Stomach (tissue), 8 donors: ENCODE measurements at regions not wholly inside any gene's neighbourhood (a gene's known extent, or its start where the extent isn't known, plus 50 kb on each side); places are given as distances from the start of the nearest gene placed in this dataset.

Source experiments
- DNase-seq, 2 donors: peaks; one replicate each; pipeline versions ENCODE4 v3.0.0 to v3.0.0-alpha.2; 2013 to 2019
- H3K27ac ChIP-seq, 5 donors: fragments of 200-600 bp in 4 of 5; sonication (generic) in 4 of 5; one replicate each; pipeline ENCODE4 v1.5.1; 2013 to 2019; ENCODE audit warnings: mild to moderate bottlenecking in 1 of 5, moderate library complexity in 1 of 5
- H3K27me3 ChIP-seq, 3 donors: fragments of 200-600 bp; sonication (generic); one replicate each; pipeline ENCODE4 v1.5.1; 2017 to 2019; ENCODE audit warnings: mixed run types in 1 of 3
- H3K36me3 ChIP-seq, 4 donors: fragments of 200-600 bp; sonication (generic); 1 replicate in 3 of 4; 2 replicates in 1 of 4; pipeline ENCODE4 v1.5.1; 2016 to 2019
- H3K4me1 ChIP-seq, 4 donors: fragments of 200-600 bp; sonication (generic); one replicate each; pipeline ENCODE4 v1.5.1; 2016 to 2019
- H3K4me3 ChIP-seq, 4 donors: fragments of 200-600 bp; sonication (generic) in 3 of 4; one replicate each; pipeline ENCODE4 v1.5.1; 2016 to 2019; ENCODE audit warnings: mild to moderate bottlenecking in 1 of 4
- H3K9me3 ChIP-seq, 4 donors: fragments of 200-600 bp; sonication (generic); one replicate each; pipeline ENCODE4 v1.5.1; 2016 to 2019
- CTCF ChIP-seq, 7 experiments: fragments of 450-650 bp in 4 of 7; fragments of 200-600 bp in 3 of 7; sonication (generic) in 3 of 7; IDR thresholded peaks; one replicate each; pipeline ENCODE4 v1.5.1; 2016 to 2019; ENCODE audit warnings: antibody characterized with exemption in 7 of 7, control low read depth in 2 of 7, mild to moderate bottlenecking in 1 of 7
- EP300 ChIP-seq: sonication (generic); formaldehyde crosslinking; IDR thresholded peaks from one replicate; pipeline ENCODE4 v1.6.1; 2017; ENCODE audit warnings: antibody characterized with exemption
- POLR2A ChIP-seq, 4 donors: fragments of 450-650 bp; IDR thresholded peaks; one replicate each; pipeline ENCODE4 v1.6.1; 2016; ENCODE audit warnings: antibody characterized with exemption in 4 of 4, control low read depth in 2 of 4, mild to moderate bottlenecking in 1 of 4, moderate library complexity in 1 of 4
- POLR2AphosphoS5 ChIP-seq, 3 donors: sonication (generic); formaldehyde crosslinking; IDR thresholded peaks; one replicate each; pipeline ENCODE4 v1.6.1; 2016; ENCODE audit warnings: antibody characterized with exemption in 3 of 3
- WGBS, 5 donors: extraction: QIAGEN DNeasy Blood & Tissue Kit in 3 of 5; methylation state at CpG; one replicate each; pipeline versions ENCODE4 v1.1.5 to v1.1.7; 2013 to 2018; 5-methylcytosine and 5-hydroxymethylcytosine counted together
- intact Hi-C: fragments of 100-400 bp; cut with DNase I; formaldehyde crosslinking; loops from one replicate; pipeline ENCODE4 v1.15.1; 2023; ENCODE audit warnings: low total_unique reads
- donor health status: healthy with polysubstance abuse.
- donor health status: Bipolar disorder and iron deficiency.
- donor health status: healthy.

DNA sequence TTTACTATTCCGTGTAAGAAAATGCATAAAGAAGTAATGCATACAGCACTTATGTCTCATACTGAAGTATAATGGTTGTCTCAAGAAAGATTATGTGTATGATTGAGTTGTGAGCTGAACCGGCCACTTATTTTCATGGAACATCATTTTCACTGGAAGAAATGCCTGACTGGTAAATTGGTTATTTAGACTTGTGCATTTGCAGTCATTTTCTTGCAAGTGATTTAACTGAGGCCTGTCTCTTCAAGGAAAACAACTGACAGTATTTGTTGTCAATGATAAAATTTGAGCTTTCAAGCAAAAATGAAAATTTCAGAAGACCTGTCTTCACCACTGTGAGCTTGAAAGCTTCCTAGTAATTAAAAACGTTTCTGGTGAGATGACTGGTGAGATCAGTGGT is 62.7 kb upstream of the RPS6KA3 start:
- no peak overlapping the region for H3K4me3 ChIP-seq
- no peaks in the 10 kb centered on the region for H3K4me1 ChIP-seq
- intact Hi-C loops: no loop called here
- H3K36me3 ChIP-seq: no peaks in the 10 kb centered on the region
- TF ChIP-seq CTCF (IDR thresholded peaks at IDR 0.05) (no peak), POLR2A (IDR thresholded peaks at IDR 0.05) (no peak), EP300 (no peak), POLR2AphosphoS5 (IDR thresholded peaks at IDR 0.05) (no peak)
- DNase-seq: no peak
- peaks cover 0 to 3% (median 0%) of the 10 kb centered on the region in 3 donors for H3K27me3 ChIP-seq
- no peaks in the 10 kb centered on the region for H3K9me3 ChIP-seq
- H3K27ac ChIP-seq: no peak overlapping the region
- 64 to 89% (median 84%) methylated on average over 3 of the region's 3 CpGs for WGBS, 5 donors

DNA sequence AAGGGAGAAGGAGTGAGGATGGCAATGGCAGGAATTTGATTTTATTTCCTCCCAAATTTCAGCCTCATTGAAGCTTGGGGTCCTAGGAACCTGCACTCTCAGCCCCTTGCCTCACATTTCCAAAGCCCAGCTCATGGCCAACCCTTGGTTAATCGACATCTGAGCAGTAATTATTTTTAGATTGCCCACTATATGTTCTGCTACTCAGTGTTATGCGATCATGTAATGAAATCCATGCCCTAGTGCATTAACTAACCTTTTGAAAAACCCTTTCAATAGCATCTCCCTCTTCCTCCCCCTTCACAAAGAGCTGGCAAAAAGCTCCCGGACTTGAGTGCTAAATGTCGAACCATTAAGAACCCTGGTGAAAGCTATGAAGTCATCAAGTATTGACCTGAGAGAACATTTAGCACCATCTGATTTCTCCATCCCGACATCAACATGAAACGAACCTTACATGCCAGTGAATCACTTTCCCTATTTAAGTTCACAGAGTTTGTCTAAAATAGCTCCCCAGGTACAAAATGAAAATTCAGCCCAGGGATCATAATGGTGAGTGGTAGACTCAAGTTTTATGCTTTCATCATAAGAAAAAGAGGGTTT is 59.2 kb upstream of the RPS6KA3 start:
- H3K36me3 ChIP-seq: no peaks in the 10 kb centered on the region
- intact Hi-C loops: no loop called here
- no peaks in the 10 kb centered on the region for H3K9me3 ChIP-seq
- peaks cover 0 to 3% (median 0%) of the 10 kb centered on the region in 4 donors for H3K4me1 ChIP-seq
- peaks cover 0 to 3% (median 0%) of the 10 kb centered on the region in 3 donors for H3K27me3 ChIP-seq
- no peak overlapping the region for H3K27ac ChIP-seq
- TF ChIP-seq CTCF (IDR thresholded peaks at IDR 0.05) (no peak), POLR2A (IDR thresholded peaks at IDR 0.05) (no peak), POLR2AphosphoS5 (IDR thresholded peaks at IDR 0.05) (no peak), EP300 (no peak)
- no peak overlapping the region for H3K4me3 ChIP-seq
- no peak for DNase-seq
- 78 to 91% (median 88%) methylated on average over 6 of the region's 6 CpGs for WGBS, 5 donors

DNA sequence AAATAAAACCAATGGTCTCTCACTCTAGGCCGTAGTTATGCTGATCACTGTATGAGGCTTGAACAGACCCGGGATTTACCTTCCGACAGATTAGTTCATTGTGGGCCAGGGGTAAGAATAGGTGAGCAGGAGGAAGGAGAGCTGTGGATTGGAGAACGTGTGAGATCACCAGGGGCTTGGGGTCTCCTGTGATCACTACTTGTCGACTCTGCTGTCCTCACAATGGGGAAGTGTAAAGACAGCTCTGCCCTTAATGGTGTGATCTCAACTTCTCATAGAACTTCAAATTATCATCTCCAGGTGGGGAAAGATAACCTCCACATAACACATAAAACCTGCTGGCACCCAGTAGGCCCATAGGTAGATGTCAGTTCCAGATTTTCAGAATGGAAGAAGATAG is 56.2 kb upstream of the RPS6KA3 start:
- Histone ChIP-seq H3K9me3 (no peaks in the 10 kb centered on the region), H3K36me3 (no peaks in the 10 kb centered on the region), H3K4me1 (peaks cover 0 to 9% (median 0%) of the 10 kb centered on the region in 4 donors), H3K27me3 (no peaks in the 10 kb centered on the region), H3K4me3 (no peak overlapping the region), H3K27ac (no peak overlapping the region)
- no peak for DNase-seq
- intact Hi-C loops: no loop called here
- TF ChIP-seq POLR2A (IDR thresholded peaks at IDR 0.05) (no peak), EP300 (no peak), POLR2AphosphoS5 (IDR thresholded peaks at IDR 0.05) (no peak), CTCF (IDR thresholded peaks at IDR 0.05) (no peak)
- WGBS, 5 donors: 68 to 93% (median 82%) methylated on average over 5 of the region's 5 CpGs

DNA sequence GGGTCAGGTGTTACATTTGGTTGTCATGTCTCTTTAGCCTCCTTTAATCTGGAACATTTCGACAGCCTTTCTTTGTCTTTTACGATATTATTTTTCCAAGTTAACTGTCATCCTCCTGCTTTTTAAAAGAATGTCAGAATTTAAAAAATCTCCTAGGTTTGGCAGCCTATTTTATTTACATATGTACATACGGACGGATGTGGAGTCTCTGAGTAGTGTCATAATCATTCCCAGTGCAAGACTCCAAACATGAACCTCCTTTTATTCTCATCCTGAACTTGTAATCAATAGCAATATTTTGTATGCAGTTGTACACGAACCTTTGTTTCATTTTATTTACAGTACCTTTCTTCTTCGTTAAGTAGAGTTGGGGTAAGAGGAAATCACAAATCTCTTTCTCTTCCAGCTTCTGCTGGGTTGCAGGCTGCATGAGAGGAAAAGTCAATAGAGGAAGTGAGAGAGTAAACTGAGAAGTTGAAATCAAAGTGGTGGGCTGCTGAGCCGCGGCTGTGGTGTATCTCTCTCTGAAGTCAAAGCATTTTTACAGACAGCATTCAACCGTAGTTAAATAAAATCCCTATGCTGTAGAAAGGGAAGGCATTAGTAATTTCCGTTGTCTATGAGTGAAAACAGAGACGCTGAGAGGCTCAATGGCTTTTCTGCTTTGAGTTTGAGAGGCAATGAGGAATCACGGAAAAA is 53.9 kb upstream of the RPS6KA3 start:
- H3K4me3 ChIP-seq: no peak overlapping the region
- no peaks in the 10 kb centered on the region for H3K27me3 ChIP-seq
- intact Hi-C loops: no loop called here
- DNase-seq: peak in 1 of 2 donors; percentile 35
- peaks cover 0 to 9% (median 0%) of the 10 kb centered on the region in 4 donors for H3K4me1 ChIP-seq
- H3K36me3 ChIP-seq: no peaks in the 10 kb centered on the region
- no peak overlapping the region for H3K27ac ChIP-seq
- H3K9me3 ChIP-seq: no peaks in the 10 kb centered on the region
- TF ChIP-seq POLR2AphosphoS5 (IDR thresholded peaks at IDR 0.05): no peak
- TF ChIP-seq EP300: no peak
- no peak for TF ChIP-seq CTCF (IDR thresholded peaks at IDR 0.05)
- 11 to 43% (median 26%) methylated on average over 12 of the region's 12 CpGs for WGBS, 5 donors
